Liver (tissue), 7 donors: ENCODE measurements at regions not wholly inside any gene's neighbourhood (a gene's known extent, or its start where the extent isn't known, plus 50 kb on each side); places are given as distances from the start of the nearest gene placed in this dataset.

Experiments
- DNase-seq: peaks from one replicate; pipeline ENCODE4 v3.0.0-alpha.2; 2017; ENCODE audit warnings: low spot score
- H3K27ac ChIP-seq, 2 donors: one replicate each; pipeline ENCODE4 v1.7.0; 2013; ENCODE audit warnings: inconsistent platforms in 2 of 2, low read length in 2 of 2, control low read depth in 1 of 2, low read depth in 1 of 2, mild to moderate bottlenecking in 1 of 2
- H3K27me3 ChIP-seq, 4 donors: one replicate each; pipeline versions ENCODE4 v1.6.1 to v1.7.0; 2013; ENCODE audit warnings: low read length in 3 of 4, inconsistent platforms in 1 of 4, mild to moderate bottlenecking in 1 of 4, moderate library complexity in 1 of 4; ENCODE audit not compliant: control insufficient read depth in 4 of 4, insufficient read depth in 4 of 4
- H3K36me3 ChIP-seq, 4 donors: one replicate each; pipeline versions ENCODE4 v1.6.1 to v1.7.0; 2013; ENCODE audit warnings: low read length in 3 of 4, mild to moderate bottlenecking in 3 of 4, low read depth in 1 of 4, moderate library complexity in 1 of 4; ENCODE audit not compliant: control insufficient read depth in 4 of 4, insufficient read depth in 3 of 4
- H3K4me1 ChIP-seq, 4 donors: one replicate each; pipeline versions ENCODE4 v1.6.1 to v1.7.0; 2013; ENCODE audit warnings: low read length in 3 of 4, mild to moderate bottlenecking in 3 of 4, moderate library complexity in 1 of 4; ENCODE audit not compliant: control insufficient read depth in 4 of 4, insufficient read depth in 4 of 4
- H3K4me3 ChIP-seq, 3 donors: one replicate each; pipeline versions ENCODE4 v1.6.1 to v1.7.0; 2013; ENCODE audit warnings: low read length in 3 of 3, control low read depth in 1 of 3, low read depth in 1 of 3, mild to moderate bottlenecking in 1 of 3
- H3K9ac ChIP-seq, 2 donors: one replicate each; pipeline ENCODE4 v1.7.0; 2013; ENCODE audit warnings: low read length in 2 of 2, mild to moderate bottlenecking in 2 of 2, moderate library complexity in 2 of 2, control low read depth in 1 of 2, low read depth in 1 of 2
- H3K9me3 ChIP-seq, 4 donors: one replicate each; pipeline versions ENCODE4 v1.6.1 to v1.7.0; 2013; ENCODE audit warnings: low read length in 3 of 4; ENCODE audit not compliant: control insufficient read depth in 4 of 4
- EGR1 ChIP-seq, 2 donors: IDR thresholded peaks; 2 replicates each; pipeline ENCODE4 v1.6.1; 2016 to 2018; ENCODE audit warnings: antibody characterized with exemption in 2 of 2, low read depth in 2 of 2
- FOXA1 ChIP-seq: IDR thresholded peaks from 2 replicates; pipeline ENCODE4 v1.6.1; 2016; ENCODE audit warnings: antibody characterized with exemption
- FOXA2 ChIP-seq: IDR thresholded peaks from 2 replicates; pipeline ENCODE4 v1.6.1; 2016; ENCODE audit warnings: antibody characterized with exemption
- GABPA ChIP-seq, 2 donors: IDR thresholded peaks in 1 of 2; conservative IDR thresholded peaks in 1 of 2; 2 replicates each; pipeline ENCODE4 v1.6.1; 2016; ENCODE audit warnings: antibody characterized with exemption in 2 of 2, mild to moderate bottlenecking in 1 of 2, moderate library complexity in 1 of 2
- HNF4A ChIP-seq, 2 donors: conservative IDR thresholded peaks; 2 replicates each; pipeline ENCODE4 v1.6.1; 2016; ENCODE audit warnings: antibody characterized with exemption in 2 of 2, mild to moderate bottlenecking in 2 of 2
- HNF4G ChIP-seq: IDR thresholded peaks from 2 replicates; pipeline ENCODE4 v1.6.1; 2016; ENCODE audit warnings: antibody characterized with exemption
- JUND ChIP-seq, 2 donors: IDR thresholded peaks; 2 replicates each; pipeline ENCODE4 v1.6.1; 2016; ENCODE audit warnings: antibody characterized with exemption in 2 of 2
- NR2F2 ChIP-seq: IDR thresholded peaks from 2 replicates; pipeline ENCODE4 v1.6.1; 2016; ENCODE audit warnings: antibody characterized with exemption
- RAD21 ChIP-seq, 2 donors: IDR thresholded peaks; 2 replicates each; pipeline ENCODE4 v1.6.1; 2016; ENCODE audit warnings: antibody characterized with exemption in 2 of 2, mild to moderate bottlenecking in 2 of 2
- RXRA ChIP-seq, 2 donors: IDR thresholded peaks; 2 replicates each; pipeline ENCODE4 v1.6.1; 2017 to 2018; ENCODE audit warnings: antibody characterized with exemption in 2 of 2, mild to moderate bottlenecking in 1 of 2
- SP1 ChIP-seq: IDR thresholded peaks from 2 replicates; pipeline ENCODE4 v1.6.1; 2018; ENCODE audit warnings: antibody characterized with exemption, mild to moderate bottlenecking
- TAF1 ChIP-seq: conservative IDR thresholded peaks from 2 replicates; pipeline ENCODE4 v1.6.1; 2016; ENCODE audit warnings: antibody characterized with exemption, mild to moderate bottlenecking
- YY1 ChIP-seq: IDR thresholded peaks from 2 replicates; pipeline ENCODE4 v1.6.1; 2016; ENCODE audit warnings: antibody characterized with exemption, mild to moderate bottlenecking
- WGBS: extraction: QIAGEN DNeasy Blood & Tissue Kit; methylation state at CpG from one replicate; pipeline ENCODE4 v1.1.7; 2013; 5-methylcytosine and 5-hydroxymethylcytosine counted together
- TF ChIP-seq, protein P1 (sequence below): IDR thresholded peaks from 2 replicates; pipeline ENCODE4 v1.6.1; 2016; ENCODE audit warnings: antibody characterized with exemption
- TF ChIP-seq, protein P2 (sequence below): IDR thresholded peaks from 2 replicates; pipeline ENCODE4 v1.6.1; 2016; ENCODE audit warnings: antibody characterized with exemption
- TF ChIP-seq, protein P3 (sequence below): IDR thresholded peaks from 2 replicates; pipeline ENCODE4 v1.6.1; 2016; ENCODE audit warnings: antibody characterized with exemption, mild to moderate bottlenecking
- TF ChIP-seq, protein P4 (sequence below): IDR thresholded peaks from 2 replicates; pipeline ENCODE4 v1.6.1; 2016; ENCODE audit warnings: antibody characterized with exemption
- donor health status: healthy.
- donor health status: healthy.
- donor health status: healthy.
- donor health status: healthy.

DNA sequence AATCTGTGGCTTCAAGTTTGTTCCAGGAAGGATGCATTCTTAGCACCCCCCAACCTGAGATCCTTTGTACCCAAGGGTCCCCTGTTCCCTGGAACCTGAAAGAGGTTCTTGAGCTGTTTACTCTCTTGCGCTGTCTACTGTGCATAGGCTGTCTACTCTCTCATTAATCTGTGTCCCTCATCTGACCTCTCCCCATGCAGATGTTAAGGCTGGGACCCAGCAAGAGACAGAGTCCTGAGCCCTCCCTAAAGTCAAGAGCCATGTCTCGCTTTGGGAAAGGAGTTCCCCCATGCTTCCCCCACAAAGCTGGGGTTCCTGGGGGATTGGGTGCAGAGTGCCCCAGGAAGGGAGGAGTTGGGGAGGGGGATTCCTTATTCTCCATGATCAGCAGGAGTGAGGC lies 312.9 kb downstream of the CYP26B1 start:
- Histone ChIP-seq H3K4me1 (no peaks in the 10 kb centered on the region), H3K9ac (no peak overlapping the region), H3K27ac (no peak overlapping the region), H3K36me3 (no peaks in the 10 kb centered on the region), H3K4me3 (no peak overlapping the region), H3K9me3 (no peaks in the 10 kb centered on the region), H3K27me3 (no peaks in the 10 kb centered on the region)
- no peak for DNase-seq
- no peak for TF ChIP-seq FOXA2
- TF ChIP-seq, protein P1, sequence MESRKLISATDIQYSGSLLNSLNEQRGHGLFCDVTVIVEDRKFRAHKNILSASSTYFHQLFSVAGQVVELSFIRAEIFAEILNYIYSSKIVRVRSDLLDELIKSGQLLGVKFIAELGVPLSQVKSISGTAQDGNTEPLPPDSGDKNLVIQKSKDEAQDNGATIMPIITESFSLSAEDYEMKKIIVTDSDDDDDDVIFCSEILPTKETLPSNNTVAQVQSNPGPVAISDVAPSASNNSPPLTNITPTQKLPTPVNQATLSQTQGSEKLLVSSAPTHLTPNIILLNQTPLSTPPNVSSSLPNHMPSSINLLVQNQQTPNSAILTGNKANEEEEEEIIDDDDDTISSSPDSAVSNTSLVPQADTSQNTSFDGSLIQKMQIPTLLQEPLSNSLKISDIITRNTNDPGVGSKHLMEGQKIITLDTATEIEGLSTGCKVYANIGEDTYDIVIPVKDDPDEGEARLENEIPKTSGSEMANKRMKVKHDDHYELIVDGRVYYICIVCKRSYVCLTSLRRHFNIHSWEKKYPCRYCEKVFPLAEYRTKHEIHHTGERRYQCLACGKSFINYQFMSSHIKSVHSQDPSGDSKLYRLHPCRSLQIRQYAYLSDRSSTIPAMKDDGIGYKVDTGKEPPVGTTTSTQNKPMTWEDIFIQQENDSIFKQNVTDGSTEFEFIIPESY: no peak
- TF ChIP-seq RXRA (IDR thresholded peaks at IDR 0.05): no peak
- no peak for TF ChIP-seq HNF4G
- no peak for TF ChIP-seq JUND (IDR thresholded peaks at IDR 0.05)
- TF ChIP-seq, protein P2, sequence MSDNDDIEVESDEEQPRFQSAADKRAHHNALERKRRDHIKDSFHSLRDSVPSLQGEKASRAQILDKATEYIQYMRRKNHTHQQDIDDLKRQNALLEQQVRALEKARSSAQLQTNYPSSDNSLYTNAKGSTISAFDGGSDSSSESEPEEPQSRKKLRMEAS: no peak
- TF ChIP-seq FOXA1: no peak
- 97% methylated on average over 2 of the region's 2 CpGs for WGBS

DNA sequence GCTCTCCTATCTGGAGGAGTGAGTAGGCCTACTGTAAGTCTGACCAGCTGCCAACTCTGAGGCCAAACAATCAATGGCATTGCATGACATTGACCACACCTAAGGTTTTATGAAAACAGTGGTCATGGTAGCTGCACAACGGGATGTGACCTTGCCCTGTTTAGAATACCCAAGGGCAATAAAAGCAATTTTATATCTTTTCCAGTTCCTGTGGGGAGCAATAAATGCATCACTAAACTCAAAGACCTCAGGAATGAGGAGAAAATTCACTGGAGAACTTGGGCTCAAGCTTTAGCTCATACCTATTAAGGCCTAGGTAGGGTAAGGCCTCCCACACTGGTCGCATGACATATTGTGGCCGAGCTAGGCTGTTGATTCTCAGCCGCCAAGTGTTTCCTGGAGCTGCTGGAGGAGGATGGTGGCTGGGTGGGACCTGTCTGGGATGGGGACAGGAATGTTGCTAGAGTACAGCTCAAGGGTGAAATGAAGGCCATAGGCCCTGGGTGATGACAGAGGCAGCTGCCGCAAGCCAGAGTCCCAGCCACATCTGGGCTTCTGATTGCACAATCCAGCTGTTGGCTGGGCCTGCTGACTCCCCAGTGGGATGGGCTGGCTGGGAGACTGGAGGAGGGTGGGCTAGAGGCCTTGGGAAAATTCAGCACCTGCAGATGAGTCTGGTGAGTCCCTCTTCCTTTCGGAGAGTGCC lies 313.7 kb downstream of the CYP26B1 start:
- Histone ChIP-seq H3K27ac (no peak overlapping the region), H3K27me3 (no peaks in the 10 kb centered on the region), H3K36me3 (no peaks in the 10 kb centered on the region), H3K4me3 (no peak overlapping the region), H3K9me3 (no peaks in the 10 kb centered on the region), H3K9ac (no peak overlapping the region), H3K4me1 (no peaks in the 10 kb centered on the region)
- TF ChIP-seq SP1 (no peak), EGR1 (IDR thresholded peaks at IDR 0.05; ENCODE audit: low read depth in 2 of 2) (no peak)
- WGBS: 89% methylated on average over 6 of the region's 6 CpGs
- DNase-seq: no peak

DNA sequence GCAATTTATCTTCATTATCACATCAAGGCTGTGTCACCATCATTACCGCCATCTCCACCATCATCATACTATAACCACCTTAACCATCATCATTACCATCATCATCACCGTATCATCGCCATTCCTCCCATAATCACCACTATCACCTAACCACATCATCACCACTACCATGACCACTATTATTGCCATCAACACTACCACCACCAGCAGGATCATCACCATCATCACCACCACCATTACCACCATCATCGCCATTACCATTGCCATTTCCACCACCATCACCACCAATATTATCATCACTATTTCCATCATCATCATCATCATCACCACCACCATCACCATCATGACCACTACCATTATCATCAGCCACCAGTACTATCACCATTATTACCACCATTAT lies 314.4 kb downstream of the CYP26B1 start:
- no peaks in the 10 kb centered on the region for H3K36me3 ChIP-seq
- no peaks in the 10 kb centered on the region for H3K4me1 ChIP-seq
- no peak overlapping the region for H3K27ac ChIP-seq
- H3K9me3 ChIP-seq: no peaks in the 10 kb centered on the region
- H3K9ac ChIP-seq: no peak overlapping the region
- whole genome bisulfite sequencing: 81% methylated on average over 4 of the region's 4 CpGs
- no peak overlapping the region for H3K4me3 ChIP-seq
- no peaks in the 10 kb centered on the region for H3K27me3 ChIP-seq
- DNase-seq: no peak
- TF ChIP-seq HNF4G (no peak), YY1 (no peak), NR2F2 (no peak), SP1 (no peak), GABPA (IDR thresholded peaks at IDR 0.05 in 1 of 2, conservative IDR thresholded peaks at IDR 0.05 in 1 of 2) (no peak), RXRA (IDR thresholded peaks at IDR 0.05) (no peak), HNF4A (conservative IDR thresholded peaks at IDR 0.05) (no peak), FOXA1 (no peak), EGR1 (IDR thresholded peaks at IDR 0.05; ENCODE audit: low read depth in 2 of 2) (no peak), FOXA2 (no peak), RAD21 (IDR thresholded peaks at IDR 0.05) (no peak), TAF1 (no peak), JUND (IDR thresholded peaks at IDR 0.05) (no peak)
- TF ChIP-seq, protein P1: no peak
- TF ChIP-seq, protein P2: no peak
- TF ChIP-seq, protein P3, sequence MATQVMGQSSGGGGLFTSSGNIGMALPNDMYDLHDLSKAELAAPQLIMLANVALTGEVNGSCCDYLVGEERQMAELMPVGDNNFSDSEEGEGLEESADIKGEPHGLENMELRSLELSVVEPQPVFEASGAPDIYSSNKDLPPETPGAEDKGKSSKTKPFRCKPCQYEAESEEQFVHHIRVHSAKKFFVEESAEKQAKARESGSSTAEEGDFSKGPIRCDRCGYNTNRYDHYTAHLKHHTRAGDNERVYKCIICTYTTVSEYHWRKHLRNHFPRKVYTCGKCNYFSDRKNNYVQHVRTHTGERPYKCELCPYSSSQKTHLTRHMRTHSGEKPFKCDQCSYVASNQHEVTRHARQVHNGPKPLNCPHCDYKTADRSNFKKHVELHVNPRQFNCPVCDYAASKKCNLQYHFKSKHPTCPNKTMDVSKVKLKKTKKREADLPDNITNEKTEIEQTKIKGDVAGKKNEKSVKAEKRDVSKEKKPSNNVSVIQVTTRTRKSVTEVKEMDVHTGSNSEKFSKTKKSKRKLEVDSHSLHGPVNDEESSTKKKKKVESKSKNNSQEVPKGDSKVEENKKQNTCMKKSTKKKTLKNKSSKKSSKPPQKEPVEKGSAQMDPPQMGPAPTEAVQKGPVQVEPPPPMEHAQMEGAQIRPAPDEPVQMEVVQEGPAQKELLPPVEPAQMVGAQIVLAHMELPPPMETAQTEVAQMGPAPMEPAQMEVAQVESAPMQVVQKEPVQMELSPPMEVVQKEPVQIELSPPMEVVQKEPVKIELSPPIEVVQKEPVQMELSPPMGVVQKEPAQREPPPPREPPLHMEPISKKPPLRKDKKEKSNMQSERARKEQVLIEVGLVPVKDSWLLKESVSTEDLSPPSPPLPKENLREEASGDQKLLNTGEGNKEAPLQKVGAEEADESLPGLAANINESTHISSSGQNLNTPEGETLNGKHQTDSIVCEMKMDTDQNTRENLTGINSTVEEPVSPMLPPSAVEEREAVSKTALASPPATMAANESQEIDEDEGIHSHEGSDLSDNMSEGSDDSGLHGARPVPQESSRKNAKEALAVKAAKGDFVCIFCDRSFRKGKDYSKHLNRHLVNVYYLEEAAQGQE: no peak
- TF ChIP-seq, protein P4, sequence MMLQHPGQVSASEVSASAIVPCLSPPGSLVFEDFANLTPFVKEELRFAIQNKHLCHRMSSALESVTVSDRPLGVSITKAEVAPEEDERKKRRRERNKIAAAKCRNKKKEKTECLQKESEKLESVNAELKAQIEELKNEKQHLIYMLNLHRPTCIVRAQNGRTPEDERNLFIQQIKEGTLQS: no peak
